HepG2 (cell line): ENCODE measurements at regions not wholly inside any gene's neighbourhood (a gene's known extent, or its start where the extent isn't known, plus 50 kb on each side); places are given as distances from the start of the nearest gene placed in this dataset.
"Not testable (repeated sequence)": the region's sequence is repeated elsewhere in the genome, so short reads cannot be mapped to it uniquely, and the experiment has no call there.

Source experiments
- BRCA1 ChIP-seq: sonication (generic); formaldehyde crosslinking; IDR thresholded peaks from 2 replicates; pipeline ENCODE4 v1.4.0; 2020; ENCODE audit warnings: missing genetic modification reagents
- POLR2A ChIP-seq, 2 experiments: IDR thresholded peaks; 2 replicates each; pipeline ENCODE4 v1.6.1; 2011; ENCODE audit warnings: low read depth in 2 of 2, low read length in 2 of 2, mild to moderate bottlenecking in 1 of 2, moderate library complexity in 1 of 2; ENCODE audit not compliant: insufficient read depth in 1 of 2
- REL ChIP-seq: sonication (generic); formaldehyde crosslinking; conservative IDR thresholded peaks from 2 replicates; pipeline ENCODE4 v1.8.0; 2022; ENCODE audit warnings: mild to moderate bottlenecking, missing genetic modification reagents, moderate library complexity
- ZNF780A ChIP-seq: sonication (generic); formaldehyde crosslinking; IDR thresholded peaks from 2 replicates; pipeline ENCODE4 v1.8.0; 2022; ENCODE audit warnings: mild to moderate bottlenecking, missing genetic modification reagents, moderate library complexity
- TF ChIP-seq, protein P1 (sequence below): sonication (generic); formaldehyde crosslinking; IDR thresholded peaks from 2 replicates; pipeline ENCODE4 v1.5.0; 2020; ENCODE audit warnings: mild to moderate bottlenecking, missing genetic modification reagents, moderate library complexity
- TF ChIP-seq, protein P2 (sequence below): IDR thresholded peaks from 2 replicates; pipeline ENCODE4 v1.6.1; 2012; ENCODE audit warnings: inconsistent platforms

DNA sequence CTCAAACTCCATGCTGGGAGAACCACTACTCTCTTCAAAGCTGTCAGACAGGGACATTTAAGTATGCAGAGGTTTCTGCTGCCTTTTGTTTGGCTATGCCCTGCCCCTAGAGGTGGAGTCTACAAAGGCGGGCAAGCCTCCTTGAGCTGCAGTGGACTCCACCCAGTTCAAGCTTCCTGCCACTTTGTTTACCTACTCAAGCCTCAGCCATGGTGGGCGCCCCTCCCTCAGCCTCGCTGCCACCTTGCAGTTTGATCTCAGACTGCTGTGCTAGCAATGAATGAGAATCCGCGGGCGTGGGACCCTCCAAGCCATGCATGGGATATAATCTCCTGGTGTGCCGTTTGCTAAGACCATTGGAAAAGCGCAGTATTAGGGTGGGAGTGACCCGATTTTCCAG, 230.0 kb downstream of the TMA16 start:
- TF ChIP-seq REL (CRISPR knock-in tag); POLR2A (IDR thresholded peaks at IDR 0.05; ENCODE audit: insufficient read depth in 1 of 2, low read depth in 2 of 2, low read length in 2 of 2); BRCA1 (CRISPR knock-in tag); ZNF780A (CRISPR knock-in tag): not testable (repeated sequence)
- TF ChIP-seq, protein P1, sequence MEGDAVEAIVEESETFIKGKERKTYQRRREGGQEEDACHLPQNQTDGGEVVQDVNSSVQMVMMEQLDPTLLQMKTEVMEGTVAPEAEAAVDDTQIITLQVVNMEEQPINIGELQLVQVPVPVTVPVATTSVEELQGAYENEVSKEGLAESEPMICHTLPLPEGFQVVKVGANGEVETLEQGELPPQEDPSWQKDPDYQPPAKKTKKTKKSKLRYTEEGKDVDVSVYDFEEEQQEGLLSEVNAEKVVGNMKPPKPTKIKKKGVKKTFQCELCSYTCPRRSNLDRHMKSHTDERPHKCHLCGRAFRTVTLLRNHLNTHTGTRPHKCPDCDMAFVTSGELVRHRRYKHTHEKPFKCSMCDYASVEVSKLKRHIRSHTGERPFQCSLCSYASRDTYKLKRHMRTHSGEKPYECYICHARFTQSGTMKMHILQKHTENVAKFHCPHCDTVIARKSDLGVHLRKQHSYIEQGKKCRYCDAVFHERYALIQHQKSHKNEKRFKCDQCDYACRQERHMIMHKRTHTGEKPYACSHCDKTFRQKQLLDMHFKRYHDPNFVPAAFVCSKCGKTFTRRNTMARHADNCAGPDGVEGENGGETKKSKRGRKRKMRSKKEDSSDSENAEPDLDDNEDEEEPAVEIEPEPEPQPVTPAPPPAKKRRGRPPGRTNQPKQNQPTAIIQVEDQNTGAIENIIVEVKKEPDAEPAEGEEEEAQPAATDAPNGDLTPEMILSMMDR: not testable (repeated sequence)
- TF ChIP-seq, protein P2, sequence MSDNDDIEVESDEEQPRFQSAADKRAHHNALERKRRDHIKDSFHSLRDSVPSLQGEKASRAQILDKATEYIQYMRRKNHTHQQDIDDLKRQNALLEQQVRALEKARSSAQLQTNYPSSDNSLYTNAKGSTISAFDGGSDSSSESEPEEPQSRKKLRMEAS: not testable (repeated sequence)
